GM18519 (cell line): ENCODE measurements at regions not wholly inside any gene's neighbourhood (a gene's known extent, or its start where the extent isn't known, plus 50 kb on each side); places are given as distances from the start of the nearest gene placed in this dataset.

Source experiments
- ATAC-seq: cut with Tn5 transposase; IDR thresholded peaks from one replicate; pipeline ENCODE4 v1.9.1; 2021; ENCODE audit warnings: mild to moderate bottlenecking, moderate library complexity; ENCODE audit not compliant: unreplicated experiment, low FRiP score

DNA sequence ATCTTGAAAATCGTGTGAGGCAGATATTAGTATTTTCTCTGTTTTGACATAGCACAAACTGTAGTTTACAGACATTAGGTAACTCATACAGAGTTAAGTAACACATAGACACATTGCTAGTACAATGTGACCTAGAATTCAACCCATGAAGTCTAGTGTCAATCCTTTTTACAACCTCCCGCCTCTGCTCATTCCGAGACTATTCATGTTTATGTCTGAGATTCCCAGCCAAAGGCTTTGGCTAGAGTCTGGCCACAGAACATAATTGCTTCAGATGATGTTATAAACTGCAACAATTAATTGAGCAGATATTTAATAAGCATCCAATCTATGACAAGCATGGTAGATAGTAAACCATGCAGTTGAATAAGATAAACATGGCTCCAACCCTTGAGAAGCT is 841.0 kb downstream of the STIM2 start:
- ATAC-seq = no peak

DNA sequence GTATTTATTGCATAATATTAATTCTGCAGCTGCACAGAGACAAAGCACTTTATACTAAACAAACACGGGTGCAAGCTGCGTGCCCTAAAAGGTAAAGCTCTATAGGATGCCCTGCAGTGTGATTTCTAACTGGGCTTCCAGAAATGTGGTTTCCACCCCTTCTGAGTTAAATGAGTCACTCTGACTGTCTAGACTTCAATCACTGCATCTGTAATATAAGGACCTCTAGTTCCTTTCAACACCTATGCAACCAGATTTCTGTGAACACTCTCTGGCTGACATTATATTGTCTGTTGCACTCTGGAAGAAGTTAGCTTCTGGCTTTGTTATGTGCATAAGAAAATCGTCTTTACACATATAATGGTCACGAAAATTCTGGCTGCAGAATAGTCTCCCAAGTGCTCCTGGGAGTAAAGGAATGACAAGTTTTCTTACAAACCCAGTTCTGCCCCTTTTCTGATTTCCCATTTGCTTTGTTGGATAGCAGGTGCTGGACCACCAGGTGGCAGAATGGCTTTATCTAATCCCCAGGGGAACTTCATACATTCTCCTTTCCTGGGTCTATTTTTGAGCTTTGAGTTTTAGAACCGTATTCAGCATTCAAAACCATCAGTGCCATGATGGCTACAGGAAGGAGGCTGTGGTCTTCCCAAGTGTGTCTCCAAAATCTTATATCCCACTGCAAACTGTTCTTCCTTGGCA is 842.2 kb downstream of the STIM2 start:
- ATAC-seq = no peak

DNA sequence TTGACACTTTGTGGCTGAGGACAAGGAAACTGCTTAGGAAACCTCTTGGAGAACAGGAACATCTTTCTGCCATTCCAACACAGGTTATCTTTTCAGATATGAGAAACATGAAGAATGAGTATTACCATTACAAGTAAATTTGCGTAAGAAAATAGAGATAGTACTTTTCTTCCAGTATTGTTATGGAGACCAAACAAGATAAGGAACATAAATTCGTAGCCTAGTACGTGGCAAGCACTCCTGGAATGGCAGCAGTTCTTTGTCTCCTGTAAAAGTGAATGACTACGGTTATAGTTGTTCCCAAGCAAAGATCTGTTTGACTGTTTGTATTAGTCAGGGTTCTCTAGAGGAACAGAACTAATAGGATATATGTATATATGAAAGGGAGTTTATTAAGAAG is 843.1 kb downstream of the STIM2 start:
- ATAC-seq = no peak

DNA sequence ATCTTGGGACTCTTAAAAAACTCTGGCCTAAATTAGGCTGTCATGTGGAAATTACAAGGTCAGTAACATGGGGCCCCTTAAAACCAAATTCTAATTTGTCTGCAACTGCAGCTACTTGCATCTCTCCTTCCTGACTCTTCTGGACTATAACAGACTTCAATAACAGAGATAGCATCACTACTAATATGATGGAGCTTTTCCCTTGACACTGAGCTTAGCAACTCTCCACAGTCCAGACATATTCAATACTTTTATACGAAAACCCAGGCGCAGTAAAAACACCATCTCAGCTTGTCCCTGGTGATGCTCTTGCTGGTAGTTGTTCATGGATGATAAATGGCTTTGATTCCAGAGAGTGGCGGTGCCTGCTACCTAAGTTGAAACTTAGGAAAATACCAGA is 850.4 kb downstream of the STIM2 start:
- no peak for ATAC-seq

DNA sequence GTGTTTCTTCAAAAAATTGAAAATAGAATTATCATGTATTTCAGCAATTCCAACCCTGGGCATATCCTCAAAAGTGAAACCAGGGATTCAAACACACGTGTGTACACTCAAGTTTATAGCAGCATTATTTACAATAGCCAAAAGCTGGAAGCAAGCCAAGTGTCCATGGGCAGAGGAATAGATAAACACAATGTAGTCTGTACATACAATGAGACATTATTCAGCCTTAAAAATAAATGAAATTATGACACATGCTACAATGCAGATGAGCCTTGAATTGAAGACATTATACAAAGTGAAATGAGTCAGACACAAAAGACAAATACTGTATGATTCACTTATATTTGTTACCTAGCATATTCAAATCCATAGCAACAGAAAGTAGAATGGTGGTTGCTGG is 853.4 kb downstream of the STIM2 start:
- ATAC-seq = no peak

DNA sequence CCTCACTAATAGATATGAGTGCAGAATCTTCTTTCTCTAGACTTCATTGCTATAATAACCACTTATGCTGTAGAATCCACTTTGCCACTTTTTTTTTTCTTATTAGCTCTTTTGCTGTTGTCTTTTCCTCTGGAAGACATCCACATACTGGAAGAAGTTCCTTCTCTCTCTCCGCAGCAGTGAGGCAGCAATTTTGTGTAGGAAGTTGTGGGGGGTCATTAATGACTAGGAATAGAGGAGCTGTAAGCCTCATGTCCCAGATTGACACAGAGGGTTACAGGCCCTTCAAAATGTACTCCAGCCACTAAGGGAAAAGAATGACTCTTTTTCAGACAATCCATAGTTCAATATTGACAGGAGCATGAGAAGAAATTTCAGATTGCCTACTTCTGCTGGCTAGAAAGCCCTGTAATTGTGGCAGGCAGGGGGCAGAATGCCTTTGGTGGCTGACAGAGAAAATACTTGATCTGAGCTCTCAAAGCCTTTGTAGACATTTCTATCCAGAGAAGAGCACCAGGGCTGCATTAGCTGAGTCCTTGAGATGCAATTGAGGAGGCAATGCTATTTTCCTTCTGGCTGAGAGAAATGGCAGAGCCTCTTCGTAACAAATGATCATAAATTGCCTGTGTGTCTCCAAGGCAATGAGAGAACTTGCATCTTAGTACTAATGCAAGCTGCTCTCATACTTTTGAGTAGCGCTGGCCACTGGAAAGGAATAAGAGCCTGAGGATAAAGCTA is 856.2 kb downstream of the STIM2 start:
- no peak for ATAC-seq

DNA sequence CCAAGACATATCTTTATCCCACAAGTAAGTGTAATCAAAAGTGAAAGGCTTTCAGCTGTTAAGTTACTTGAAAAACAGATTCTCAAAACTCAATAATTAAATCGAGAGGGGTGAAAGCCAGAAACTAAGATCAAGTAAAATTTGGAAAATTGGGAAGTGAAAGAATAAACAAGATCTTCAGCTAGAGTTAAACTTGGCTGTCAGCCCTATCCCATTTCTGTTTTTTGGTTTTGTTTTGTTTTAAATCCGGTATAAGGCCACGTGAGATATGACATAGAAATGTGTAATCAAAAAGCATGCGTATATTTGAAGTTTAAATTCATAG is 856.8 kb downstream of the STIM2 start:
- no peak for ATAC-seq

DNA sequence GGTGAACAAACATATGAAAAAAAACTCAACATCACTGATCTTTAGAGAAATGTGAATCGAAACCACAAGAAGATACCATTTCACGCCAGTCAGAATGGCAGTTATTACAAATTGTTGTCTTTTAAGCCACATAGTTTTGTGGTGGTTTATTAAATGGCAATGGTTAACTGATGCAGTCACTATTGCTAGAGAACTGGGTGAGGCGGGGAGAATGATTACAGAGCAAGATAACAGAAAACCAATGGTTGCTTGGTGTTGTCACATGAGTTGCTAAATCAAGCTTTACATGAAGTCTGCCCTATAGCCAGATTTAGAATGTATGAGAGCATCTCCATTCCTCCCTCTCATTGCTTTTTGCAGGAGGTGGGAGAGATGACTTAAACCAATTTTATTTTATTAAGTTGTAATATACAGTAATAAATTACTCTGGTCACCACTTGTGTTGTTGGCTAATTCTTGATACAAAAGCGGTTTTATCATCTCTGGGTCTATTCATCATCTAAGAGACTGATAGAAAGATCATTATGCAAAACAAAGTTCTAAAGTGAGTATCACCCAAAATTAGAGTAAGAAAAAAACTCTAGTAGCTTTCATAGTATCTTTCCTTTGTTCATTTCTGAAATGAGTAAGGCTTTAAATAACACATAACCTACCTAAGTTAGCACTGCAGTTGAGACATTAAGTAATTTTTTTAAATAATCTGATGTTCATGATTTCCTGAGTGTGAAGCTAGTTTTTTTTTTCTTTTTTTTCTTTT is 859.5 kb downstream of the STIM2 start:
- no peak for ATAC-seq

DNA sequence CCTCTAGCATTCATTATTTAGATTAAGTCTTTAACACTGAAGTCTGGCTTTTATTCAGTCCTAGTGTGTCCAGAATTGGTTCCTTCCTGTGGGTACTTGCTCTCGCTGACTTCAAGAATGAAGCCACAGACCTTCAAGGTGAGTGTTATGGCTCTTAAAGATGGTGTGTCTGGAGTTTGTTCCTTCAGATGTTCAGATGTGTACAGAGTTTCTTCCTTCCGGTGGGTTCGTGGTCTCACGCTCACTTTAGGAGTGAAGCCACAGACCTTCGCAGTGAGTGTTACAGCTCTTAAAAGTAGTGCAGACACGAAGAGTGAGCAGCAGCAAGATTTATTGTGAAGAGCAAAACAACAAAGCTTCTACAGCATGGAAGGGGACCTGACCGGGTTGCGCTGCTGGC is 860.6 kb downstream of the STIM2 start:
- no peak for ATAC-seq

DNA sequence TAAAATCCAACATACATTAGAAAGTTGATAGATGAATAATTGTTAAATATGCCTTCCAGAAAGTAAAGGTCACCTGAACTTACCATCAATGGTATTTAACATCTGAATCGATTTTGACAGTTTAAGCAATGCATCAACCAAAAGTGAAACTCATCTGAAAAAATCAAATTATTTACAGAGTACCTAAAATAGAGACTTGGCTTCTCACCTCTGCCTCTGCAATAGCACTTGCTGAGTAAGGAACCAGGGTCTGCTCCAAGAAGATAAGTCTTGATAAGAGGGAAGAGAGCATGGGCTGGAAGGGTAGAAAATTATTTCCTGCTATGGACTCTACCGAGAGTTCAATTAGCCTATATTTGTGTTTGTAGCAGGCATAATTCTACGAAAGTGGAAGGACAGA is 868.3 kb downstream of the STIM2 start:
- no peak for ATAC-seq

DNA sequence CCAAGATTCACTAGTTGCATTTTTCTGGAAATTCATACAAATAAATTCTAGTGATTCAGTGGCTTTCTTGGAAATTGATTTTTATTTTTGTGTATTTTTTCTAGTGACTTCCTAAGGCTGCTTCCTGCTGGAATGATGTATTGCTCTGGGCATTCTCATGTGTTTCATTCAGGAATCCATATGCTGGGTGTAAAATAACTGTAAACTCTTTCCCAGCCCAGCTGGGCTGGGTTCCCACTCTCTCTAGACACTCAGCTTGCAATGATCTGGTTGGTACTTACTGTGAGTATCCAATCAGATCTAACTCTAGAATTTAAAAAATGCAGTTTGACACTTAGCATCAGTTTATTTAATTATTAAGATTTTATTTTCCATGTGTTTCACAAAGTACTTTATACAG is 882.2 kb downstream of the STIM2 start:
- no peak for ATAC-seq

DNA sequence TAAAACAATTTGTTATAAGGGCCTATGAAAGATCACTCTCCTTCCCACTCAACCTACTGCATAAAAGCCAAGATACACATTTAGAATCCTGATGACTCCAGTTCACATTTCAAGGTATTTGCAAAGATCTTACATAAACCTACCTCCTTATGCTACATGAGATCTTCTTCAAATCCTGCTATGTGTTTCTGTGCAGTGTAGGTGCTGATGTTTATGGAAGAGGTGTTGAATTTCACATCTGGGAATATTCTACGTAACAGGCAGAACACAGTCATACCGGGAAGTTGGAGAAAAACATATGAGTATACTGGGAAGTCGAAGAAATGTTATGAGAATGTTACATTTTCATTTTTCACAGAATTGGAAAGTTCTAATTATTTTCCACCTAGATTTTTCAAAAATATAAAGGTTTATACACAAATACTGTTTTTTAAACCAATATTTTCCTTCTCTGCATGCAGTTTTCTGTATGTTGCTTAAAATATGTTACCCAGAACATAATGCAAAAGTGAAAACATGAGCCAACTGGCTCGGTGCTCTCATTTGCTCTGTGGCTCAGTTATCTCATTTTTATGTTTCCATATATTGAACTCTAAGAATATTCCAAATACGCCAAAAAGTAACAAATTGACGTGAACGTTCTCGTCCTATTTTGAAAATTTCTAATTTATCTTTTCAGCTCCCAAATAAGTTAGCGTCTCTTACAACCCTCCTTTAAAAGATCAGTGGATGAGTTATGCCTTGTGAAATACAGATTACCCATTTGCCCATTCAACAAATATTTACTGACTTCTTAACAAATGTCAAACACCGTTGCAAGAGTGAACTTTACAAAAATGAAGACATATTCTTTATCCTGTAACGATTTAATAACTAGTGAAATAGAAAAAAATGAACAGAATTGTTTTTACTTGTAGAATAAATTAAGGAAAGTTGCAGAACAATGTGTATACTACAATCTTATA is 899.3 kb downstream of the STIM2 start:
- ATAC-seq = no peak

DNA sequence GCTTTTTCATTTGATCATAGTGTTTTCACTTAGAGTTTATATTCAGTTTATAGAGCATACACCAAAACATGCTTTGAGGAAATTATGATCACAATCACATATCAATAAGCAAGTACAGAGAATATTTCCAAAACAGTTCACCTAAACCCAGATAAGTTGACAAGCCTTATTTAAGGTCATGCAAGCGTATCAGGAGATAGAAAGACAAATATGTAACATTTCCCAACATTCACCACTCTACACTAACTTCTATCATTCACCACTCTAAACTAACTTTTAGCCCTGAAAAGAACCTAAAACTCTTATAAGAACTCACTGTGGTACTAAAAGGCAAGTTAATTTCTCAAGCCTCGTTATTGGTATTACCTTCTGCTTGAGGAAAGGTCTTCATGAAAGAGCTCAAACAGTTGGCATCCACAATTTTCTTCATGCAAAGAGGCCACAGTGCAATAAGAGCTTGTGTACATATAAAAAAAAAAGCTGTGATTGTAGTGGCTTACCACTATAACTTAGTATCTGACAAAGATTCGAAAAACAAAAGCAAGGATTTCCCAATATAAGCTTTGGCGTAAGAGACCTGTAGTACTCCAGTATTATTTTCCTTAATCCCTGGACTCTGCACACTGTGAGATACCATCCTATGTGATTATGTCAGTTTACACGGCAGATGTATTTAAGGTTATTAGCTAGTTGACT is 903.3 kb downstream of the STIM2 start:
- ATAC-seq = no peak

DNA sequence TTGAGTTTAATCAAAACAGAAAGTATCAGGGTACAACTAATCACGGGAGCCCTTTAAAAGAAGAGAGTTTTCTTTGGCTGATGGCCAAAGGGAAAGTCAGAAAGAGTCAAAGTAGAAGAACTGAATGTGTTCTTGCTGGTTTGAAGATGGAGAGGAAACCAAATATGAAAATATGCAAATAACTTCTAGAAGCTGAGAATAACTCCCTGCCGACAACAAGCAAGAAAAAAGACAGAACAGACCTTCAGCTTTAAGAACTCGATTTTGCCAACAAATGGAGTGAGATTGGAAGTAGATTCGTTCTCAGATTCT is 903.8 kb downstream of the STIM2 start:
- no peak for ATAC-seq

DNA sequence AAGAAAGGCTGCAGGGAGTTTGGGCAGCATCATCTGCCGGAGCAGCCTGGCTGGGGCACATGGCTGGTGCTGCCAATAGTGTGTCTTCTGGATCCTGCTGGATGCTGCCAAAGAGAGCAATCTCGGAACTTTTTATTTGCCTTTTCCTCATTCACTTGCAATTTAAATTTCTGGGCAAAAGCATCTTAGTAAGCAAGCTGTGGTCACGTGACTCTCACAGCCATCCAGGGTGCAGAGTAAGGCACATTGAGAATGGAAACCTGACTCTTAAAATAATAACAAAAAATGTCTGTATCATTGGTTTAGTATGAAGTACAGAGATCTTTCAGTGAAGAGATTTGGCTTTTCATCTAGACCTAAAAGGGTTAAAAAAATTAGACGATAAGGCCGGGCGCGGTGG is 910.3 kb downstream of the STIM2 start:
- no peak for ATAC-seq

DNA sequence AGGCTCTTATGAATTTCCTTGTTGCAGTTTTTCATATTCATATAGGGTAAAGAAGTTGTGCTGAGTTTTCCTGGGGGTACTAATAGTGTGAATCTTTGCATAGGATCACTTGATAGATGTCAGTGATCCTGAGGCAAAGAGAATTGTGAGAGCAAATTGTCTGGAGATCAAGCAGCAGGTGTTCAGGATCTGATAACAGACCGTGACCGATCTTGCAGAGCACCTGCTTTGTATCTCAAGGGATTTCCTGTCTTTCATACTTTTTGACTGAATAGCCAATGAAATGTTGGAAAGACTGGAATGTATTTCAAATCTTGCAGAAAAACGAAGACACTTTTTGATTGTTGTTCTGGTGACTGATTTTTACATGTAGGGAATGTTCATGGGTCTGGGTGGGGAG is 914.5 kb downstream of the STIM2 start:
- no peak for ATAC-seq

DNA sequence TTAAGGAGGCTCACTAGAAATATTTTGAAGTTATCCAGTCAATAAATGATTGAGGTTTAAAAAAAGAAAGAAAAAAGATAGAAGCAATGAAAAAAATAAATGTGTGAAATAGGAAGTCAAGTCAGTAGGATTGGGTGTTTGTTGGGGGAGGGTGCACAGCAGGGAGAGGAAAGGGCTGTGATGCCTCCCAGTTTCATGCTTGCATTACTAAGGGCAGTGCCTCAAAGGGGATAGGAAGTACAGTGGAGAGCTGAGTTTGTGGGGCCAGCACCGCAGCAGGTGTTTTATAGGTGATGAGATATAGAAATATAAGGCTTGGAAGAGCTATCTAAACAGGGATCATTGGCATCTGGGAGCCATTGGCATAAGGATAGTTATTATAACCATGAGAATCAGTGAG is 919.2 kb downstream of the STIM2 start:
- no peak for ATAC-seq

DNA sequence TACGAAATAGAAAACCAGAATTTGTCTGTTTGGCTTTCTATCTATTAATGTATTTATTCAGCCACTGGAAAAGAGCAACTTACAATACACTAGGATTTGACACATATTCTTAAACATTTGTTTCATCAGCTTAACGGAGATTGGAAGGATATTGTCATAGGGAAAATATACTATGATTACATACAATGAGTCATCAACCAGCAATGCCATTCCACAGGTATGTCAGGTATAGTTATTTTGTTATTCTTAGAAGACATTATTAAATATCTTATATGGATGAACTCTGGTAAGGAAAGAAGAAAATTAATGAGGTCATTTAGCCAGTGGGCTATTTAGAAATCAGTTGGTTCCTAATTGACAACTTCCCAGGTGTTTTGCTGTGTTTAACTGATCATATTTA is 926.6 kb downstream of the STIM2 start:
- ATAC-seq = no peak

DNA sequence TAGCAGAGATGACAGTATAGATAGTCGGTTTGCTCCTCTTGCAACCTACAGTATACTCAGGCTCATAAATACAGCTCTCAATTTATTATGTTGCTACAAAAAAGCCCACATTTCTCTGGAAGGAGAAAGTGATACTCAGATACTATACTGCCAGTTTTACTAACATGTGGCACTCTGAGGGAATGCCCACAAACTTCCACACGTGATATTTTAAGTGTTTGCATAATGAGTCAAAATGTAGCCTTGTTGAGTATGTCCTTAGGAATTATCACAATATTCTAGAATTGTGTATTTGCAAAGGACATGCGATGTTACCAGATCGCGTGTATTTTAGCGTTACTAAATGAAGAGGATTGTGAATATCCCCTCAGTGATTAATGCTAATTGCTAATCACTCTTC is 929.1 kb downstream of the STIM2 start:
- ATAC-seq = no peak

DNA sequence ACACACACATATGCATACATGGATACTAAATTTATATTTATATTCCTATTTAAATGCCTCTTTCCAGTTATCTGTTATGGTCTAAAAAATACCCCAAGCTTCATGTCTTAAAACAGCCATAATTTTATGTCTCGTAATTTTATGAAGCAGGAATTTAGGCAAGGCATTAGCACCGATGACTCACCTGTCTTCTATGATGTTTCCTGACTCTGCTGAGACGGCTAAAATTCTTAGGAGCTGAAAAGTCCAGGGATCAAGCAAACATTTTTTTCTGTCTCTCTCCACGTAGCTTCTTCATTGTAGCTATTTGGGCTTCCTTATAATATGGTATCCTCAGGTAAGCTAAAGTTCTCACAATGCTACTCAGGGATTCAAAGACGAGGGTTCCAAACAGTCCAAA is 930.3 kb downstream of the STIM2 start:
- ATAC-seq = no peak
